DMS114 treated with DMSO at 0.1 percent for 48 hours (cell line): ENCODE measurements at regions not wholly inside any gene's neighbourhood (a gene's known extent, or its start where the extent isn't known, plus 50 kb on each side); places are given as distances from the start of the nearest gene placed in this dataset.

ENCODE experiments used
- DNase-seq: peaks from one replicate; lab custom pipeline; 2025; ENCODE audit not compliant: unreplicated experiment; lab: John Stamatoyannopoulos, UW

GRCh38 chr14:42470427-42470719 lies 863.7 kb downstream of the LRFN5 start:
- no peak for DNase-seq

GRCh38 chr14:42469637-42470426 lies 863.2 kb downstream of the LRFN5 start:
- DNase-seq: no peak

- no peak for DNase-seq
Observed at GRCh38 chr14:42460673-42461072, 854.0 kb downstream of the LRFN5 start.

- DNase-seq: no peak
Observed at GRCh38 chr14:42459171-42459685, 852.6 kb downstream of the LRFN5 start.

GRCh38 chr14:42441615-42442014 lies 834.9 kb downstream of the LRFN5 start:
- DNase-seq: no peak

GRCh38 chr14:42437809-42438208 lies 831.1 kb downstream of the LRFN5 start:
- DNase-seq: no peak

- no peak for DNase-seq
Observed at GRCh38 chr14:42429401-42429800, 822.7 kb downstream of the LRFN5 start.

GRCh38 chr14:42428996-42429395 lies 822.3 kb downstream of the LRFN5 start:
- DNase-seq: no peak

- DNase-seq: no peak
Observed at GRCh38 chr14:42424501-42424900, 817.8 kb downstream of the LRFN5 start.

GRCh38 chr14:42421377-42422078 lies 814.9 kb downstream of the LRFN5 start:
- no peak for DNase-seq

- no peak for DNase-seq
Observed at GRCh38 chr14:42420071-42420470, 813.4 kb downstream of the LRFN5 start.

GRCh38 chr14:42407153-42407552 lies 800.5 kb downstream of the LRFN5 start:
- DNase-seq: no peak

GRCh38 chr14:42391146-42391834 lies 784.6 kb downstream of the LRFN5 start:
- DNase-seq: no peak

- no peak for DNase-seq
Observed at GRCh38 chr14:42378880-42379279, 772.2 kb downstream of the LRFN5 start.

- no peak for DNase-seq
Observed at GRCh38 chr14:42378274-42378673, 771.6 kb downstream of the LRFN5 start.

GRCh38 chr14:42374332-42374731 lies 767.7 kb downstream of the LRFN5 start:
- no peak for DNase-seq

GRCh38 chr14:42370056-42370455 lies 763.4 kb downstream of the LRFN5 start:
- DNase-seq: no peak

GRCh38 chr14:42368234-42368633 lies 761.6 kb downstream of the LRFN5 start:
- DNase-seq: no peak

- no peak for DNase-seq
Observed at GRCh38 chr14:42353315-42353714, 746.6 kb downstream of the LRFN5 start.

GRCh38 chr14:42335918-42336317 lies 729.2 kb downstream of the LRFN5 start:
- DNase-seq: no peak

GRCh38 chr14:42334931-42335330 lies 728.3 kb downstream of the LRFN5 start:
- DNase-seq: no peak

- DNase-seq: no peak
Observed at GRCh38 chr14:42323426-42323825, 716.8 kb downstream of the LRFN5 start.
